ENCODE measurements at regions not wholly inside any gene's neighbourhood (a gene's known extent, or its start where the extent isn't known, plus 50 kb on each side); places are given as distances from the start of the nearest gene placed in this dataset.

DNA sequence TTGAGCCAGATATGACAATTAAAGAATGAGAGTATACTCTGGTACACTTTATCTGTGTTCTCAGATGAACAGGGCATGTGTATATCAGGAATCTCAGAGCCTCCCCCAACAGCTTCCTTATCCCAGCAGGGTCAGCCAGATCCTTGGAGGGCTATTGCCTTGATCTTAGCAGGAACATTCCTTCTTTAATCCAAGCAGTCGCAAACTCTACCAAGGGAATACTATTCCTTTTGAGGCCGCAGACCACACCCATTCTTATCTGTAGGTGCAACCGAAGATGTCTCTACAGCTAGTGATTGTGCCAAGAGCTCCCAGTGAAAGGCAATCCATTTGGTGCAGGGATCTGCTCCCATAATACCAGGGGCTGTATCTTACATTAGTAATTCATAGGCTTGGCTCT lies 118.3 kb upstream of the DOK6 start:
- H3K27ac ChIP-seq (ENCODE audit: insufficient read depth, low read length) = no peak overlapping the region
- no peaks in the 10 kb centered on the region for H3K4me1 ChIP-seq (ENCODE audit: control insufficient read depth, extremely low read depth, insufficient read depth, low read length)
- DNase-seq (ENCODE audit: low read depth in 2 of 2) = no peak
- no peak overlapping the region for H3K9ac ChIP-seq (ENCODE audit: insufficient read depth, low read length)
- H3K4me2 ChIP-seq (ENCODE audit: extremely low read depth, insufficient read depth, low read length) = no peak overlapping the region
- H3K27me3 ChIP-seq (ENCODE audit: control insufficient read depth, insufficient read depth, low read length) = no peaks in the 10 kb centered on the region
- H3K9me3 ChIP-seq (ENCODE audit: control insufficient read depth, insufficient read depth, low read depth, low read length) = no peaks in the 10 kb centered on the region
- H4K20me1 ChIP-seq (ENCODE audit: control insufficient read depth, extremely low read depth, insufficient read depth, low read length) = no peaks in the 10 kb centered on the region
- TF ChIP-seq, protein P1, sequence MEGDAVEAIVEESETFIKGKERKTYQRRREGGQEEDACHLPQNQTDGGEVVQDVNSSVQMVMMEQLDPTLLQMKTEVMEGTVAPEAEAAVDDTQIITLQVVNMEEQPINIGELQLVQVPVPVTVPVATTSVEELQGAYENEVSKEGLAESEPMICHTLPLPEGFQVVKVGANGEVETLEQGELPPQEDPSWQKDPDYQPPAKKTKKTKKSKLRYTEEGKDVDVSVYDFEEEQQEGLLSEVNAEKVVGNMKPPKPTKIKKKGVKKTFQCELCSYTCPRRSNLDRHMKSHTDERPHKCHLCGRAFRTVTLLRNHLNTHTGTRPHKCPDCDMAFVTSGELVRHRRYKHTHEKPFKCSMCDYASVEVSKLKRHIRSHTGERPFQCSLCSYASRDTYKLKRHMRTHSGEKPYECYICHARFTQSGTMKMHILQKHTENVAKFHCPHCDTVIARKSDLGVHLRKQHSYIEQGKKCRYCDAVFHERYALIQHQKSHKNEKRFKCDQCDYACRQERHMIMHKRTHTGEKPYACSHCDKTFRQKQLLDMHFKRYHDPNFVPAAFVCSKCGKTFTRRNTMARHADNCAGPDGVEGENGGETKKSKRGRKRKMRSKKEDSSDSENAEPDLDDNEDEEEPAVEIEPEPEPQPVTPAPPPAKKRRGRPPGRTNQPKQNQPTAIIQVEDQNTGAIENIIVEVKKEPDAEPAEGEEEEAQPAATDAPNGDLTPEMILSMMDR (conservative IDR thresholded peaks at IDR 0.05 in 1 of 2, IDR thresholded peaks at IDR 0.05 in 1 of 2; ENCODE audit: low read depth in 1 of 2, low read length in 2 of 2) = no peak
- no peak for TF ChIP-seq EZH2 (IDR thresholded peaks at IDR 0.05; ENCODE audit: low read length, missing control alignments)
- H3K79me2 ChIP-seq (ENCODE audit: control insufficient read depth, insufficient read depth, low read length) = no peaks in the 10 kb centered on the region
- no peak overlapping the region for H3K4me3 ChIP-seq (replicated peaks in 1 of 4; ENCODE audit: control extremely low read depth in 1 of 4, insufficient read depth in 1 of 4, low read depth in 3 of 4, low read length in 4 of 4)
- H3K36me3 ChIP-seq (ENCODE audit: control insufficient read depth, insufficient read depth, low read length) = no peaks in the 10 kb centered on the region
- no peak overlapping the region for H2AFZ ChIP-seq (ENCODE audit: low read length)

DNA sequence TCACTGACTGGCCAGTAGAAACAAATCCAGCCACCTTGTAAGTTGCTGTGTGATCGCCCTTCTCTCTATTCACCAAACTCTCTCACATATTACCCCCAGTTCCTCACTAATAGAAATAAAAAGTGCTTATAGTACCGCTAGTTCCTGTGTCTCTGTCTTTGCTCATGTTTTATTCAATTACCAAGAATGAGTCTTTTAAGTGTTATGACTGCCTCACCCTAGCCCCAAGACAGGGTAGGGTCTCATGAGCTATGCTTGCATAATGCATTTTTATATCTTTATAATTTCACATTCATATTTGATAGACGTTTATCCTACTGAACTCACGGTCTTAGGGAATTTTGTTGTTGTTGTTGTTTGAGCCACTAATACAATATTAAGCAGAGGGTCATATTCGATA lies 109.6 kb upstream of the DOK6 start:
- Histone ChIP-seq H3K27ac (ENCODE audit: insufficient read depth, low read length) (no peak overlapping the region), H3K4me2 (ENCODE audit: extremely low read depth, insufficient read depth, low read length) (no peak overlapping the region), H3K36me3 (ENCODE audit: control insufficient read depth, insufficient read depth, low read length) (no peaks in the 10 kb centered on the region), H3K9ac (ENCODE audit: insufficient read depth, low read length) (no peak overlapping the region), H3K27me3 (ENCODE audit: control insufficient read depth, insufficient read depth, low read length) (no peaks in the 10 kb centered on the region), H3K4me1 (ENCODE audit: control insufficient read depth, extremely low read depth, insufficient read depth, low read length) (no peaks in the 10 kb centered on the region), H2AFZ (ENCODE audit: low read length) (no peak overlapping the region), H3K9me3 (ENCODE audit: control insufficient read depth, insufficient read depth, low read depth, low read length) (no peaks in the 10 kb centered on the region), H4K20me1 (ENCODE audit: control insufficient read depth, extremely low read depth, insufficient read depth, low read length) (no peaks in the 10 kb centered on the region), H3K79me2 (ENCODE audit: control insufficient read depth, insufficient read depth, low read length) (no peaks in the 10 kb centered on the region), H3K4me3 (replicated peaks in 1 of 4; ENCODE audit: control extremely low read depth in 1 of 4, insufficient read depth in 1 of 4, low read depth in 3 of 4, low read length in 4 of 4) (no peak overlapping the region)
- no peak for DNase-seq (ENCODE audit: low read depth in 2 of 2)
- no peak for TF ChIP-seq EZH2 (IDR thresholded peaks at IDR 0.05; ENCODE audit: low read length, missing control alignments)
- TF ChIP-seq, protein P1 (conservative IDR thresholded peaks at IDR 0.05 in 1 of 2, IDR thresholded peaks at IDR 0.05 in 1 of 2; ENCODE audit: low read depth in 1 of 2, low read length in 2 of 2) = no peak

DNA sequence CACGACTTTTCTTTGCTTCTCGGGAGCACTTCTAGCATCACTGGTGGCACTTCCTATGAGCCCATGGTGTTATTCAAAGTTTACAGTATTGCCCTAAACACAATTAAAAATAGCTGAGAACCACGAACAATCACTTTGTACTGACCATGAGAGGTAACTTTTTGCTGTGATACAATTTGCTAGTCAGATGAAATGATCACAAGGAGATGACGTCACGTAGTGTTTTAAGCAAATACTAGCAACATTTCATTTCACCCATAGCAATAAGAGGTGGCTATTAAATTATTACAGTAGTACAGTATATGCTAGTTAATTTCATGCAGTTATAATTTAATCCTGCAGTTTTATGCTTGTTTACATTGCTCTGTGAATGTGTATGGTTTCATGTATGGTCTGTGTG lies 108.9 kb upstream of the DOK6 start:
- Histone ChIP-seq H2AFZ (ENCODE audit: low read length) (no peak overlapping the region), H3K27me3 (ENCODE audit: control insufficient read depth, insufficient read depth, low read length) (no peaks in the 10 kb centered on the region), H3K36me3 (ENCODE audit: control insufficient read depth, insufficient read depth, low read length) (no peaks in the 10 kb centered on the region), H3K4me3 (replicated peaks in 1 of 4; ENCODE audit: control extremely low read depth in 1 of 4, insufficient read depth in 1 of 4, low read depth in 3 of 4, low read length in 4 of 4) (no peak overlapping the region), H3K9ac (ENCODE audit: insufficient read depth, low read length) (no peak overlapping the region), H3K4me1 (ENCODE audit: control insufficient read depth, extremely low read depth, insufficient read depth, low read length) (no peaks in the 10 kb centered on the region), H3K27ac (ENCODE audit: insufficient read depth, low read length) (no peak overlapping the region), H3K4me2 (ENCODE audit: extremely low read depth, insufficient read depth, low read length) (no peak overlapping the region), H3K79me2 (ENCODE audit: control insufficient read depth, insufficient read depth, low read length) (no peaks in the 10 kb centered on the region), H4K20me1 (ENCODE audit: control insufficient read depth, extremely low read depth, insufficient read depth, low read length) (no peaks in the 10 kb centered on the region), H3K9me3 (ENCODE audit: control insufficient read depth, insufficient read depth, low read depth, low read length) (no peaks in the 10 kb centered on the region)
- DNase-seq (ENCODE audit: low read depth in 2 of 2) = no peak
- TF ChIP-seq, protein P1 (conservative IDR thresholded peaks at IDR 0.05 in 1 of 2, IDR thresholded peaks at IDR 0.05 in 1 of 2; ENCODE audit: low read depth in 1 of 2, low read length in 2 of 2) = no peak
- TF ChIP-seq EZH2 (IDR thresholded peaks at IDR 0.05; ENCODE audit: low read length, missing control alignments) = no peak

All from fibroblast of lung (primary cell).